ENCODE measurements at regions not wholly inside any gene's neighbourhood (a gene's known extent, or its start where the extent isn't known, plus 50 kb on each side); places are given as distances from the start of the nearest gene placed in this dataset.

DNA sequence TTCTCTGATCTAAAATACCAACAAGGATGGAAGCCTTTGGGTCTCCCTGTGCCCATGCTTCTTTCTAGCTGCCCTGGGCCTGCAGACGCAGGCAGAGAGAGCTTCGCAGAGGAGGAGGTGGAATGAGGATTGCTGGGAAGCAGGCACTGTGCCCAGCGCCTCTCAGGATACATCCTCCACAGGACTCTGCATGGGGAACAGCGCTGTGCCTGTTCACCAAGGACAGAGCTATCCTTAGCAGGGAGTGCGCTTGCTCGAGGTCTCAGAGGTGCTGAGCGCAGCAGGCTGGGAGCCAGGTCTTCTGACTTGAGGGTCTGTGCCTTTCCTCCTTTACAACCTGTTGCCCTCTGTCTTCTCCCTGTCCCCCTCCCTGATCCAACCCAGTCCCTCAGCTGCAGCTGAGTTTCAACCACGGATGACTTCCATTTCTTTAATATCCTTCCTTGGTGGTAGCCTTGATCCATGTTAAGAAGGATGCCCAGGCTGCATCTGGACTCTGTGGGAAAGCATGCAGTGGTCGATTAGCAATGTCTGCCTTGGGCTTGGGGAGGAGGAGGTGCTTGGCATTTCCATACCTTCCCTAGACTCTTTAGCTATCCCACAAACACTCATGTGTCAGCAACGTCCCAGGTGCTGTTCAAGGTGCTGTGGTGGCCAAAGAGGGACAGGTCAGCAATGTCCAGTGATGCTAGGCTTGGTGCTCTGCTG, 219.6 kb upstream of the GPR26 start:
- TF ChIP-seq CTCF (IDR thresholded peaks at IDR 0.05; ENCODE audit: borderline replicate concordance, extremely low read depth, low read length, poor library complexity, severe bottlenecking) (no peak), EZH2 (IDR thresholded peaks at IDR 0.05; ENCODE audit: borderline replicate concordance, low read depth, low read length, severe bottlenecking) (no peak)

All from DND-41 (cell line).